Aorta (tissue), 5 donors: ENCODE measurements at regions not wholly inside any gene's neighbourhood (a gene's known extent, or its start where the extent isn't known, plus 50 kb on each side); places are given as distances from the start of the nearest gene placed in this dataset.

ENCODE experiments used
- ATAC-seq: fragments of 200-7000 bp; cut with Tn5 transposase; one replicate; pipeline ENCODE4 v1.9.1; 2022; ENCODE audit warnings: moderate library complexity; ENCODE audit not compliant: low FRiP score
- DNase-seq, 2 donors: peaks; one replicate each; pipeline ENCODE4 v3.0.0-alpha.2; 2020
- H3K27ac ChIP-seq, 2 donors: one replicate each; pipeline ENCODE4 v1.5.1; 2013; ENCODE audit warnings: low read length in 2 of 2, mild to moderate bottlenecking in 2 of 2, moderate library complexity in 2 of 2, control low read depth in 1 of 2, inconsistent platforms in 1 of 2, low read depth in 1 of 2
- H3K27me3 ChIP-seq, 2 donors: one replicate each; pipeline ENCODE4 v1.6.1; 2013; ENCODE audit warnings: control low read depth in 1 of 2, low read length in 1 of 2, mild to moderate bottlenecking in 1 of 2, moderate library complexity in 1 of 2; ENCODE audit not compliant: insufficient read depth in 2 of 2, control insufficient read depth in 1 of 2
- H3K36me3 ChIP-seq, 2 donors: one replicate each; pipeline ENCODE4 v1.6.1; 2013; ENCODE audit warnings: control low read depth in 1 of 2, low read length in 1 of 2, mild to moderate bottlenecking in 1 of 2; ENCODE audit not compliant: insufficient read depth in 2 of 2, control insufficient read depth in 1 of 2
- H3K4me1 ChIP-seq, 2 donors: one replicate each; pipeline ENCODE4 v1.6.1; 2013; ENCODE audit warnings: low read length in 2 of 2, control low read depth in 1 of 2, mild to moderate bottlenecking in 1 of 2, moderate library complexity in 1 of 2; ENCODE audit not compliant: insufficient read depth in 2 of 2, control insufficient read depth in 1 of 2
- H3K4me3 ChIP-seq, 2 donors: one replicate each; pipeline ENCODE4 v1.5.1; 2013; ENCODE audit warnings: low read length in 2 of 2, control low read depth in 1 of 2, mild to moderate bottlenecking in 1 of 2
- H3K9me3 ChIP-seq: one replicate; pipeline ENCODE4 v1.6.1; 2013; ENCODE audit warnings: mild to moderate bottlenecking, low read length; ENCODE audit not compliant: control insufficient read depth
- WGBS, 2 donors: extraction: QIAGEN DNeasy Blood & Tissue Kit; methylation state at CpG; one replicate each; pipeline ENCODE4 v1.1.7; 2013; 5-methylcytosine and 5-hydroxymethylcytosine counted together
- intact Hi-C, 2 donors: fragments of 100-400 bp; cut with DNase I; formaldehyde crosslinking; loops; one replicate each; pipeline versions ENCODE4 v1.14.2 to v1.15.0; 2022
- donor health status: healthy with polysubstance abuse.
- donor health status: Bipolar disorder and iron deficiency.
- donor health status: DM: no; HTN: no; CAD: no.
- donor health status: DM: no; HTN: no; CAD: no.
- donor health status: DM: yes; HTN: yes; CAD: no.

DNA sequence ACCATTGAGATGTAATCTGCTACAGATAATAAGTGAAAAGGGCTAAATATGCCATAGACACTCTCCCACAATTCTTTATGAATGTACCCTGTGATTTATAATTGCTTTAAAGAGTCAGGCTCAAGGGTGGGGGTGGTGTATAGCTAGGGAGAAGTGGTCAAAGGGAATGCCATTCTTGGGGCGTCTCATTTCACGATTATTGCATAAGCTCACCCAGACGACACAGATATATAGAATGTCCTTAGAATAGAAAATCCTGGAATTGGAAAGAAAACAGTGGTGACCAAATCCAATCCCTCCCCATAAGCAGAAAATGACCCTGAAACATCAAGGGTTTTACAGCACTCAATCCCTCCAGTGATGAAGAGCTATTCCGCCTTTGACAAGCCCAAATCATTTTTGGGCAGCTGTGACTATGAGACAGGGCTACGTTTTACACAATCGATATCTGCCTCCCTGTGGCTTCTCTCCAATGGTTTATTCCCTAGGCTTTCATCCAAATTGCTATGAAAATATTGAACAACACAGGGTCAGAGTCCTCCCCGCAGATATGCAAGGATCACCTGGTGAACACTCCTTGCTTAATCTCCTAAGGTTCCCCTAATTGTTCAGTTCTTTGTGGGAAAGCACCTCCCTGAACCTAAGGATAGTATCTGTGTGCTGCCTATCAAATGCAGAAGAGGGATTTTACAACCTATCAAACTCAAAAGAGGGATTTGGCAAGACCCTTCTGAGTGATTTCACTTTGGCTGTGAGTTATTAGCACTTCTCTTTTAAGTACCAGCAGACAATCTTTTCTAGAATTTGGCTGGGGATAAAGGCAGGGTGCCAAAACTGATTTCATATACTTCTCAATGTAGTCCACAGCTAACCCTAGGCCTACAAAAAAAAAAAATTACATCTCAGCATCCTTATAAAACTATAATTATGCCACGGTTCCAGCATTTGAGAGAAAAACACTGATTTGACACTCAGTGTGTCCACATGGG, 144.9 kb upstream of the CDH6 start:
- DNase-seq (no peak), ATAC-seq (no peak)
- WGBS, 2 donors = 40 to 55% methylated on average over 8 of the region's 8 CpGs
- intact Hi-C loops = no loop called here
- Histone ChIP-seq H3K4me3 (no peak overlapping the region), H3K27me3 (no peaks in the 10 kb centered on the region), H3K9me3 (no peaks in the 10 kb centered on the region), H3K27ac (no peak overlapping the region), H3K4me1 (no peaks in the 10 kb centered on the region), H3K36me3 (no peaks in the 10 kb centered on the region)

DNA sequence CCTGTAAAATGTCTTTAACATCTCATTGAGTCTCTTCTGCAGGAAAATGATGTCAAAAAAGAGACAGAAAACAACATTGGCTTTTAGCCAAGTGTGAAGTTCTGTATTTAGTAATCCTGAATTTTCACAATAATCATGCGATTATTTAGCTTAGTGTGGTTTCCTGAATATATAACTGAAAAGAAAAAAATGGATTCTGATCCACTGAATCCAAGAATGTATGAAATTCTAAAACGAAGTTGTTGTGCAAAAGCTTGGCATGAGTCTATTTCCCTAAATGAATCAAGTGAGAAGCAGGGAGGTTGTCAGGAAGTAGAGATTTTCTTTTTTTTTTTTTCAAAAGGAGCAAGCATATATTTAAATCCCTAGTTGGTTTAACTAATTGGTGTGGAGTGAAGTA, 145.9 kb upstream of the CDH6 start:
- no peak overlapping the region for H3K27ac ChIP-seq
- no peak for ATAC-seq
- no peak overlapping the region for H3K4me3 ChIP-seq
- DNase-seq = no peak
- 50 to 53% methylated on average over 2 of the region's 2 CpGs for WGBS, 2 donors
- H3K9me3 ChIP-seq = no peaks in the 10 kb centered on the region
- no peaks in the 10 kb centered on the region for H3K4me1 ChIP-seq
- intact Hi-C loops = no loop called here
- H3K27me3 ChIP-seq = no peaks in the 10 kb centered on the region
- H3K36me3 ChIP-seq = no peaks in the 10 kb centered on the region

DNA sequence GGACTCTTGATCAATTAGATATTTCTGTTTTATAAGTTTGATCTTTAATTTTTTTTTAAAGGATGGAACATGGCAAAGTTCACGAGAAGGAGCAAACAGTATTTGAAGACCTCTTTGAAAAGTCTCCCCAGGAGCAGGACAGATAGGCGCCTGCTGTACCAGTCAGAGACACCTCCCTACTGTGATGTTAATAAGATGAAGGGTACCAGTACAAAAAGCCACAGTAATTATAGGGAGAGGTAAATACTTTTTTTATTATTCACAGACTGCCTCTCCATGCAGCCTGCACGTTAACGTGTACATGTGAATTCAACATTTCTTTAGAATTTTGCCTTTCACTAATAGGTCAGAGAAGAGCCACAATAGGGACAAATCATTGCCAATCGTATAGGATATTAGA, 146.5 kb upstream of the CDH6 start:
- ATAC-seq = no peak
- Histone ChIP-seq H3K36me3 (no peaks in the 10 kb centered on the region), H3K27ac (no peak overlapping the region), H3K9me3 (no peaks in the 10 kb centered on the region), H3K27me3 (no peaks in the 10 kb centered on the region), H3K4me1 (no peaks in the 10 kb centered on the region), H3K4me3 (no peak overlapping the region)
- no peak for DNase-seq
- intact Hi-C loops = no loop called here
- WGBS, 2 donors = 90 to 93% methylated on average over 5 of the region's 5 CpGs

DNA sequence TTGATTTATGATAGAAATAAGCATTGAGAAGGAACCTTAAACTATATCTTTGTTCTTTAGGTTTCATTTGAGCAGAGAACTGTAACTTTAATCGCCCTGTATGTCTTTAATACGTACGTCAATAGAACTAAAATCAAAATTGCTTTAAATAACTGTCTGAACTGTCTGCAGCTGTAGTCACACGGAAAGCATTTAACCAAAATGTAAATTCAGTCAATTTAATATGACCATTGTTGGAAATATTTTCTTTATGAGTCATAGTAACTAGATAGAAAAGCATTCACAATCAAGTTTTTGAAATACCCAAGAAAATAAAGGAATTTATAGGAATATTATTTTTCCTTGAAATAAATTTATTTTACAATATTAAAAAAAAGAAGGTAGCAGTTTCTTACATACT, 157.1 kb upstream of the CDH6 start:
- Histone ChIP-seq H3K36me3 (no peaks in the 10 kb centered on the region), H3K9me3 (no peaks in the 10 kb centered on the region), H3K4me1 (no peaks in the 10 kb centered on the region), H3K27ac (no peak overlapping the region), H3K27me3 (no peaks in the 10 kb centered on the region), H3K4me3 (no peak overlapping the region)
- 14 to 16% methylated on average over 4 of the region's 4 CpGs for WGBS, 2 donors
- ATAC-seq (no peak), DNase-seq (no peak)
- intact Hi-C loops = no loop called here

DNA sequence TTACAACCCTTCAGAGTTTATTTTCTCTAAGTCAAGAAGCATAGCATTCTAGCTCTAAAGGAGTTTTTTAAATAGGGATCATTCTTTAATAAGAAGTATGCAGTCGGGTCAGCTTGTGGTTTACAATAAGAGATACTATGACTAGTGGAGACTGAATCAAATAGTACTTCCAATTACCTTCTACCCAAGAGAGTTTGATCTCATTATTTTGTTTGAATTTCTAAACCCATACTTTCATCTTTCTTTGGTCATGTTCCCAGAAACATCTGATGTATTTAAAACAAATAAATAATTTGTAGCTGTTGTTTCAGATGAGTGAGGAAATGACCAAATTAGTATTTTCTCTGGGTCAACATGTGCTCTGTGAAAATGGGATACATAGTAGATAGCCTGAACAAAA, 160.2 kb upstream of the CDH6 start:
- Histone ChIP-seq H3K27ac (no peak overlapping the region), H3K36me3 (no peaks in the 10 kb centered on the region), H3K4me1 (no peaks in the 10 kb centered on the region), H3K27me3 (no peaks in the 10 kb centered on the region), H3K4me3 (no peak overlapping the region), H3K9me3 (no peaks in the 10 kb centered on the region)
- ATAC-seq (no peak), DNase-seq (no peak)
- intact Hi-C loops = no loop called here
- 69 to 78% methylated on average over 1 of the region's 1 CpG for WGBS, 2 donors

DNA sequence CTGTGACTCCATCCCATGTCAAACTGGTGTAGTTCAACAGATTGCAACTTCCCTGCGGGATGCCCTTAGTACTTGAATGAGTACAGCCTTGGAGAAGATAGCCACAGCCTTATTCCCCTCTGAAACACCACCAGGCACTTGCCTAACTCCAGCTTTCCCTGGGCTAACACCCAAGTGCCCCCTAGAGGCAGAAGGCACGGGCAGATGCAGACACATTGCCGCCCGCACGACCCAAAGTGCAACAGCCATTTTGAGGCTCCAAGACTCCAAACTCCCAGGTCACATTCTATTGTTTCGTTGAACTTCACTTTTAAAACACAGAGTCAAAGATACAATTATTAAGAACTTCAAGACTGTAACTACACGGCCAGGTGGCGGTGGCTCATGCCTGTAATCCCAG, 163.6 kb upstream of the CDH6 start:
- DNase-seq = no peak

DNA sequence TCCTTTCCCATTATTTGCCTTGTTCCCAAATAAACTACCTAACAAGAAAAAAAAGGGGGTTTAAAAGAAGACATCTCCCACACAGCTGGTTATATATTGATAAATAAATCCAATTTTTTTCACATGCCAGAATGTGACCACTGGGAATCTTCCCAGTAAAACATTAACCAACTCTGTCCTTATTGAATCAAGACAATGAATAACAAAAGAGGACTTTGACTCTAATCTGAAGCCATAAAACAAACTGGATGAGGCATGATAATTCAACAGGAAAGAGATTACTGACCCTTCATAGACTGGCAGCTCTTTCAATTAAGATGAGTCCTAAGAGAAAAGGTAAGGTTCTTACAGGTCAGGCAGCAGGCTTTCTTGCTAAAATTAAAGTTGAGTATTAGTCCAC, 165.8 kb upstream of the CDH6 start:
- Histone ChIP-seq H3K36me3 (no peaks in the 10 kb centered on the region), H3K9me3 (no peaks in the 10 kb centered on the region), H3K4me1 (no peaks in the 10 kb centered on the region), H3K27me3 (no peaks in the 10 kb centered on the region), H3K4me3 (no peak overlapping the region), H3K27ac (no peak overlapping the region)
- intact Hi-C loops = no loop called here
- DNase-seq (no peak), ATAC-seq (no peak)

More for the DNA sequence above, 163.6 kb upstream of the CDH6 start:
- no peak for ATAC-seq
- Histone ChIP-seq H3K9me3 (no peaks in the 10 kb centered on the region), H3K4me1 (no peaks in the 10 kb centered on the region), H3K27me3 (no peaks in the 10 kb centered on the region), H3K4me3 (no peak overlapping the region), H3K36me3 (no peaks in the 10 kb centered on the region), H3K27ac (no peak overlapping the region)
- intact Hi-C loops = no loop called here
- WGBS, 2 donors = 94 to 96% methylated on average over 8 of the region's 8 CpGs

DNA sequence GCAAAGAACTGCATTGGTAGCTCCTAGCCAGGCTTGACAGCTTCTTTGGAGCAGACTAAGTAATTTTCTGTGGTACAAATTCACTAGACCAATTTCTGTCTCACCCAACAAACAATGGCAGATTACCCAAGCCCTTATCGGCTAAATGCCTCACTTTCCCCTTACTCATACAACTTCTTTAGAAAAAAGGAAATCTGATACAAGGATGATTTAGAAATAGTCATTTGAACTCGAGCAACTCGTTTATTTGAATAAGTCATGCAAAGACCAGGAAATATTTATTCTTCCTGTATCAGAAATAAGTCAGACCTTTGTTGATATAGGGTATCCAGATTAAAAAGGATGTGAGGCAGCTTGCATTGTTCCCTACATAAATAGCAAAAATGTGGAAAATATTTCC, 170.4 kb upstream of the CDH6 start:
- intact Hi-C loops = no loop called here
- Histone ChIP-seq H3K4me3 (no peak overlapping the region), H3K27ac (no peak overlapping the region), H3K36me3 (no peaks in the 10 kb centered on the region), H3K4me1 (no peaks in the 10 kb centered on the region), H3K27me3 (no peaks in the 10 kb centered on the region), H3K9me3 (no peaks in the 10 kb centered on the region)
- DNase-seq (no peak), ATAC-seq (no peak)
- 7% methylated on average over 3 of the region's 3 CpGs for WGBS, 2 donors

DNA sequence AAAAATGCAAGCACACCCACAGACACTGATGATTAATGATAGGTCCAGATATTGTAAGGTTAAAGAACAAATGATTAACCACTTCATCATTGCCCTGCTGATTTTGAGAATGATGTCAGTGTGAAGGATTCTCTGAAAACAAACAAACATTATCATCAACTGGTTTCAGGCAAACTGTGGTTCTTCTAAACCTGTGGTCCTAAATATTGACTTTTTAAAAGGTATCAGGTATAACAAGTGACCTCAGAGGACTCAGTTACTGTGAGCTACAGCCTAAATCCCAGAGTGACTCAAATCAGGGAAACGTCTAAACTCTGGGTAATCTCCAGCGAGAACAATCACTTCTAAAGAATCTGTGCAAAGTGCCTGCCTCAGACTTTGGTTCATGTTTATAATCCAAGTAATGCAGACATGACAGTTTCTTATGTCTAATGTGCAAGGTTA, 172.3 kb upstream of the CDH6 start:
- H3K27ac ChIP-seq = no peak overlapping the region
- DNase-seq (no peak), ATAC-seq (no peak)
- H3K27me3 ChIP-seq = no peaks in the 10 kb centered on the region
- no peaks in the 10 kb centered on the region for H3K36me3 ChIP-seq
- intact Hi-C loops = no loop called here
- H3K9me3 ChIP-seq = no peaks in the 10 kb centered on the region
- no peaks in the 10 kb centered on the region for H3K4me1 ChIP-seq
- H3K4me3 ChIP-seq = no peak overlapping the region
- WGBS, 2 donors = 23% methylated on average over 2 of the region's 2 CpGs
